Medulla oblongata (tissue), 1 donor: ENCODE measurements at regions not wholly inside any gene's neighbourhood (a gene's known extent, or its start where the extent isn't known, plus 50 kb on each side); places are given as distances from the start of the nearest gene placed in this dataset.
A peak's percentile ranks its signal among the peaks of the same experiment; 100 is the strongest.
"Not testable (repeated sequence)": the region's sequence is repeated elsewhere in the genome, so short reads cannot be mapped to it uniquely, and the experiment has no call there.

Source experiments
- DNase-seq: peaks from one replicate; pipeline ENCODE4 v3.0.0-alpha.2; 2015; ENCODE audit errors: extremely low spot score

- no peak for DNase-seq
Measured at GRCh38 chr3:118805007-118805406, 229.6 kb downstream of the IGSF11 start.

GRCh38 chr3:118806423-118806822 lies 228.2 kb downstream of the IGSF11 start:
- DNase-seq = no peak

GRCh38 chr3:118807349-118807748 lies 227.3 kb downstream of the IGSF11 start:
- DNase-seq = not testable (repeated sequence)

GRCh38 chr3:118808723-118809122 lies 225.9 kb downstream of the IGSF11 start:
- DNase-seq = no peak

- no peak for DNase-seq
Measured at GRCh38 chr3:118809696-118810498, 224.7 kb downstream of the IGSF11 start.

GRCh38 chr3:118810499-118811035 lies 224.1 kb downstream of the IGSF11 start:
- no peak for DNase-seq

- DNase-seq = no peak
Measured at GRCh38 chr3:118811236-118811732, 223.4 kb downstream of the IGSF11 start.

- DNase-seq = no peak
Measured at GRCh38 chr3:118813472-118813871, 221.2 kb downstream of the IGSF11 start.

- peak; percentile 67 for DNase-seq
Measured at GRCh38 chr3:118817748-118818165, 216.9 kb downstream of the IGSF11 start.

- no peak for DNase-seq
Measured at GRCh38 chr3:118818386-118818785, 216.3 kb downstream of the IGSF11 start.

- DNase-seq = no peak
Measured at GRCh38 chr3:118823626-118824025, 211.0 kb downstream of the IGSF11 start.

GRCh38 chr3:118827446-118827845 lies 207.2 kb downstream of the IGSF11 start:
- DNase-seq = no peak

- no peak for DNase-seq
Measured at GRCh38 chr3:118828351-118828750, 206.3 kb downstream of the IGSF11 start.

- no peak for DNase-seq
Measured at GRCh38 chr3:118833075-118833474, 201.6 kb downstream of the IGSF11 start.

GRCh38 chr3:118838871-118839270 lies 195.8 kb downstream of the IGSF11 start:
- DNase-seq = no peak

- no peak for DNase-seq
Measured at GRCh38 chr3:118842147-118842863, 192.3 kb downstream of the IGSF11 start.

- DNase-seq = no peak
Measured at GRCh38 chr3:118846176-118846575, 188.5 kb downstream of the IGSF11 start.
